RWPE2 (cell line): ENCODE measurements at regions not wholly inside any gene's neighbourhood (a gene's known extent, or its start where the extent isn't known, plus 50 kb on each side); places are given as distances from the start of the nearest gene placed in this dataset.

ENCODE experiments used
- ATAC-seq: fragments of 200-7000 bp; cut with Tn5 transposase; 3 replicates; pipeline ENCODE4 v1.9.1; 2021; ENCODE audit warnings: low read depth
- DNase-seq: peaks from one replicate; pipeline ENCODE4 v3.0.0-alpha.2; 2020; ENCODE audit warnings: low spot score
- H3K27ac ChIP-seq: fragments of 450-650 bp; 2 replicates; pipeline ENCODE4 v1.5.1; 2017; ENCODE audit warnings: mild to moderate bottlenecking; ENCODE audit not compliant: poor library complexity, severe bottlenecking
- H3K27me3 ChIP-seq: fragments of 250-450 bp; sonication (Bioruptor Pico); 2 replicates; pipeline ENCODE4 v1.5.1; 2021; ENCODE audit warnings: mild to moderate bottlenecking, moderate library complexity; ENCODE audit not compliant: insufficient read depth, poor library complexity, severe bottlenecking
- H3K36me3 ChIP-seq: fragments of 250-450 bp; sonication (Bioruptor Pico); 2 replicates; pipeline ENCODE4 v1.5.1; 2020; ENCODE audit warnings: low read depth, mild to moderate bottlenecking, moderate library complexity
- H3K4me1 ChIP-seq: fragments of 250-450 bp; sonication (Bioruptor Pico); 2 replicates; pipeline ENCODE4 v1.5.1; 2021; ENCODE audit warnings: mild to moderate bottlenecking, moderate library complexity; ENCODE audit not compliant: insufficient read depth, poor library complexity, severe bottlenecking
- H3K4me3 ChIP-seq: fragments of 250-450 bp; sonication (Bioruptor Pico); 2 replicates; pipeline ENCODE4 v1.5.1; 2021; ENCODE audit warnings: mild to moderate bottlenecking, moderate library complexity; ENCODE audit not compliant: severe bottlenecking
- H3K9me3 ChIP-seq: fragments of 250-450 bp; sonication (Bioruptor Pico); 2 replicates; pipeline ENCODE4 v1.5.1; 2021; ENCODE audit warnings: mild to moderate bottlenecking, moderate library complexity; ENCODE audit not compliant: severe bottlenecking
- CTCF ChIP-seq: fragments of 450-650 bp; IDR thresholded peaks from one replicate; pipeline ENCODE4 v1.5.1; 2017; ENCODE audit warnings: mild to moderate bottlenecking, moderate library complexity; ENCODE audit not compliant: poor library complexity, severe bottlenecking

GRCh38 chr2:118469103-118469502, 378.3 kb downstream of the EN1 start:
- Histone ChIP-seq H3K9me3 (no peaks in the 10 kb centered on the region), H3K4me3 (no peak overlapping the region), H3K27me3 (no peaks in the 10 kb centered on the region), H3K27ac (no peak overlapping the region), H3K4me1 (no peaks in the 10 kb centered on the region), H3K36me3 (no peaks in the 10 kb centered on the region)
- TF ChIP-seq CTCF: no peak
- no peak for DNase-seq
- ATAC-seq: no peak

GRCh38 chr2:118464546-118465265, 376.4 kb downstream of the INSIG2 start:
- Histone ChIP-seq H3K9me3 (no peaks in the 10 kb centered on the region), H3K36me3 (no peaks in the 10 kb centered on the region), H3K4me3 (no peak overlapping the region), H3K4me1 (no peaks in the 10 kb centered on the region), H3K27me3 (no peaks in the 10 kb centered on the region), H3K27ac (no peak overlapping the region)
- ATAC-seq (no peak), DNase-seq (no peak)
- no peak for TF ChIP-seq CTCF

- ATAC-seq: no peak
- Histone ChIP-seq H3K4me1 (no peaks in the 10 kb centered on the region), H3K9me3 (no peaks in the 10 kb centered on the region), H3K27me3 (no peaks in the 10 kb centered on the region), H3K27ac (no peak overlapping the region), H3K4me3 (no peak overlapping the region), H3K36me3 (no peaks in the 10 kb centered on the region)
- TF ChIP-seq CTCF: no peak
- no peak for DNase-seq
These were observed 375.8 kb downstream of the INSIG2 start for GRCh38 chr2:118464046-118464445.

- H3K36me3 ChIP-seq: no peaks in the 10 kb centered on the region
- TF ChIP-seq CTCF: no peak
- H3K27me3 ChIP-seq: no peaks in the 10 kb centered on the region
- DNase-seq (no peak), ATAC-seq (no peak; the same call in 2 of the 3 replicates)
- H3K9me3 ChIP-seq: no peaks in the 10 kb centered on the region
- no peak overlapping the region for H3K27ac ChIP-seq
- no peak overlapping the region for H3K4me3 ChIP-seq
- no peaks in the 10 kb centered on the region for H3K4me1 ChIP-seq
These were observed 372.2 kb downstream of the INSIG2 start for GRCh38 chr2:118460425-118460824.

GRCh38 chr2:118459426-118459825, 371.2 kb downstream of the INSIG2 start:
- H3K9me3 ChIP-seq: no peaks in the 10 kb centered on the region
- ATAC-seq: no peak
- no peak for TF ChIP-seq CTCF
- no peaks in the 10 kb centered on the region for H3K36me3 ChIP-seq
- DNase-seq: no peak
- no peak overlapping the region for H3K27ac ChIP-seq
- no peak overlapping the region for H3K4me3 ChIP-seq
- no peaks in the 10 kb centered on the region for H3K4me1 ChIP-seq
- no peaks in the 10 kb centered on the region for H3K27me3 ChIP-seq
